GM13977 (cell line): ENCODE measurements at regions not wholly inside any gene's neighbourhood (a gene's known extent, or its start where the extent isn't known, plus 50 kb on each side); places are given as distances from the start of the nearest gene placed in this dataset.
"Not testable (repeated sequence)": the region's sequence is repeated elsewhere in the genome, so short reads cannot be mapped to it uniquely, and the experiment has no call there.

Source experiments
- DNase-seq: peaks from one replicate; pipeline ENCODE4 v3.0.0; 2012; ENCODE audit warnings: low spot score
- CTCF ChIP-seq: IDR thresholded peaks from 2 replicates; pipeline ENCODE4 v1.5.1; 2012; ENCODE audit warnings: mild to moderate bottlenecking, control low read depth; ENCODE audit not compliant: insufficient read depth; ENCODE audit errors: extremely low read depth, missing control alignments
- in situ Hi-C: fragments of 300-500 bp; cut with MboI; formaldehyde crosslinking; loops from one replicate; pipeline ENCODE4 v1.12.0; 2022; ENCODE audit warnings: low sequenced_read_pairs, low pct_unique_long_range_greater_than_20kb, mixed read lengths, inconsistent platforms; ENCODE audit not compliant: unreplicated experiment

GRCh38 chr16:29310852-29311314, 95.6 kb downstream of the NPIPB11 start:
- DNase-seq: no peak
- TF ChIP-seq CTCF: no peak
- in situ Hi-C loops: no loop called here

- not testable (repeated sequence) for DNase-seq
Measured at GRCh38 chr16:29310243-29310642, 96.3 kb downstream of the NPIPB11 start.

GRCh38 chr16:29309601-29310000, 96.9 kb downstream of the NPIPB11 start:
- in situ Hi-C loops, DNase-seq: not testable (repeated sequence)

More at GRCh38 chr16:29310243-29310642, 96.3 kb downstream of the NPIPB11 start:
- in situ Hi-C loops: not testable (repeated sequence)

- in situ Hi-C loops: no loop called here
- DNase-seq: no peak
- TF ChIP-seq CTCF: no peak
Measured at GRCh38 chr16:29308644-29309546, 97.6 kb downstream of the NPIPB11 start.

- in situ Hi-C loops: no loop called here
- no peak for TF ChIP-seq CTCF
- no peak for DNase-seq
Measured at GRCh38 chr16:29307598-29308507, 98.7 kb downstream of the NPIPB11 start.

- in situ Hi-C loops: no loop called here
- no peak for TF ChIP-seq CTCF
- DNase-seq: no peak
Measured at GRCh38 chr16:29306943-29307597, 99.4 kb downstream of the NPIPB11 start.

- no peak for TF ChIP-seq CTCF
- in situ Hi-C loops: no loop called here
Measured at GRCh38 chr16:29306201-29306600, 100.3 kb downstream of the NPIPB11 start.

DNA sequence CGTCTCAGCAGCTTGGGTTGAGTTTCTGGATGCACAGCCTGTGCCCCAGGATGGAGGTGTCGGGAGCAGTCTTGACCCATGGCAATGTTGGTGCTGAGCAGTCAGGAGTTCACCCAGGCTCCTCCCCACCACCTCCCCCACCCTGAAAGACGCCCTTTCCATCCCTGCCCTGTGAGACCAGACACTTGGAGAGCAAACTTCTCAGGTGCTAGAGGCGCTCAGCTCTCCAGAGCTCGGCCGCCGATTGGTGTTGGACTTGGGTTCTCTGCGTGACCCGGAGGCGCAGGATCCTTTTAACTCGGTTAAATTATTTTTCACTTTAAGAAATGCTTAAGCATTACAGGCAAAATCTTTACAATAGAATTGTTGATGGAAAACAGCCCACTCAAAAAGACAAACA, 101.5 kb downstream of the NPIPB11 start:
- DNase-seq, in situ Hi-C loops: not testable (repeated sequence)

More at GRCh38 chr16:29306201-29306600, 100.3 kb downstream of the NPIPB11 start:
- no peak for DNase-seq
